ENCODE measurements at regions not wholly inside any gene's neighbourhood (a gene's known extent, or its start where the extent isn't known, plus 50 kb on each side); places are given as distances from the start of the nearest gene placed in this dataset.

GRCh38 chr18:73901151-73901550 lies 246.5 kb downstream of the FBXO15 start:
- Mint-ChIP-seq H3K4me1 (ENCODE audit: low read depth, unreplicated experiment) (peaks cover 19% of the 10 kb centered on the region), H3K4me3 (ENCODE audit: low read depth, unreplicated experiment) (no peak overlapping the region), H3K27ac (ENCODE audit: unreplicated experiment) (no peak overlapping the region), H3K9me3 (ENCODE audit: low read depth, unreplicated experiment) (peaks cover 6% of the 10 kb centered on the region), H3K27me3 (ENCODE audit: unreplicated experiment) (no peaks in the 10 kb centered on the region), H3K36me3 (ENCODE audit: insufficient read depth, unreplicated experiment) (no peaks in the 10 kb centered on the region)
- no peak for DNase-seq
- CTCF ChIA-PET: no interaction called here
- intact Hi-C loops (cut with micrococcal nuclease; ENCODE audit: unreplicated experiment): no loop called here
- TF ChIP-seq, protein P1, sequence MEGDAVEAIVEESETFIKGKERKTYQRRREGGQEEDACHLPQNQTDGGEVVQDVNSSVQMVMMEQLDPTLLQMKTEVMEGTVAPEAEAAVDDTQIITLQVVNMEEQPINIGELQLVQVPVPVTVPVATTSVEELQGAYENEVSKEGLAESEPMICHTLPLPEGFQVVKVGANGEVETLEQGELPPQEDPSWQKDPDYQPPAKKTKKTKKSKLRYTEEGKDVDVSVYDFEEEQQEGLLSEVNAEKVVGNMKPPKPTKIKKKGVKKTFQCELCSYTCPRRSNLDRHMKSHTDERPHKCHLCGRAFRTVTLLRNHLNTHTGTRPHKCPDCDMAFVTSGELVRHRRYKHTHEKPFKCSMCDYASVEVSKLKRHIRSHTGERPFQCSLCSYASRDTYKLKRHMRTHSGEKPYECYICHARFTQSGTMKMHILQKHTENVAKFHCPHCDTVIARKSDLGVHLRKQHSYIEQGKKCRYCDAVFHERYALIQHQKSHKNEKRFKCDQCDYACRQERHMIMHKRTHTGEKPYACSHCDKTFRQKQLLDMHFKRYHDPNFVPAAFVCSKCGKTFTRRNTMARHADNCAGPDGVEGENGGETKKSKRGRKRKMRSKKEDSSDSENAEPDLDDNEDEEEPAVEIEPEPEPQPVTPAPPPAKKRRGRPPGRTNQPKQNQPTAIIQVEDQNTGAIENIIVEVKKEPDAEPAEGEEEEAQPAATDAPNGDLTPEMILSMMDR (IDR thresholded peaks at IDR 0.05; ENCODE audit: unreplicated experiment): no peak
- BruUV-seq (replicated peaks): no TSS peak

- TF ChIP-seq, protein P1 (IDR thresholded peaks at IDR 0.05; ENCODE audit: unreplicated experiment): no peak
- no TSS peak for BruUV-seq (replicated peaks)
- H3K9me3 Mint-ChIP-seq (ENCODE audit: low read depth, unreplicated experiment): peaks cover 6% of the 10 kb centered on the region
- H3K4me1 Mint-ChIP-seq (ENCODE audit: low read depth, unreplicated experiment): peaks cover 28% of the 10 kb centered on the region
- H3K27me3 Mint-ChIP-seq (ENCODE audit: unreplicated experiment): no peaks in the 10 kb centered on the region
- DNase-seq: no peak
- CTCF ChIA-PET: interaction anchor here (0.7 kb wide), 1 partner anchor 204 kb away, joined by 3 read pairs; no protein-coding TSS in a partner anchor
- no peak overlapping the region for H3K27ac Mint-ChIP-seq (ENCODE audit: unreplicated experiment)
- H3K36me3 Mint-ChIP-seq (ENCODE audit: insufficient read depth, unreplicated experiment): no peaks in the 10 kb centered on the region
- no peak overlapping the region for H3K4me3 Mint-ChIP-seq (ENCODE audit: low read depth, unreplicated experiment)
- intact Hi-C loops (cut with micrococcal nuclease; ENCODE audit: unreplicated experiment): no loop called here
These were observed 247.4 kb downstream of the FBXO15 start for GRCh38 chr18:73900106-73900835.

DNA sequence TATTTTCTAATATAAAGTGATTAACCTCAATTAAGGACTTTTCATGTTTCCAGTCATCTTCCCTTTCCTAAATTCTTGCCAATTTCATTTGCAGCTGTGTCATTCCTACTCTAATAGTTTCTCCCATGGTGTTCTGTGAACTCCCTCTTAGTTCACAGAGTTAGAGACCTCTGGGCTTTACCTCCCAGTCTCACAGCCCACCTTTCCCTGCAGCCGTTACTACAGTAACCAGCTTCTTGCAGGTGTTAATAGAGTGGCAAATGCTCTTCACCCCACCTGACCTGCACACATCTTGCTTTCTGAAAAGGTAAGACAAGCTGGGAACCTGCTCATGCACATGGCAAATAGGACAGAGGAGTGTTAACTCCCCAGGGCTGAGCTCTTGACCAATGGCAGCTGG lies 250.1 kb downstream of the FBXO15 start:
- CTCF ChIA-PET: no interaction called here

DNA sequence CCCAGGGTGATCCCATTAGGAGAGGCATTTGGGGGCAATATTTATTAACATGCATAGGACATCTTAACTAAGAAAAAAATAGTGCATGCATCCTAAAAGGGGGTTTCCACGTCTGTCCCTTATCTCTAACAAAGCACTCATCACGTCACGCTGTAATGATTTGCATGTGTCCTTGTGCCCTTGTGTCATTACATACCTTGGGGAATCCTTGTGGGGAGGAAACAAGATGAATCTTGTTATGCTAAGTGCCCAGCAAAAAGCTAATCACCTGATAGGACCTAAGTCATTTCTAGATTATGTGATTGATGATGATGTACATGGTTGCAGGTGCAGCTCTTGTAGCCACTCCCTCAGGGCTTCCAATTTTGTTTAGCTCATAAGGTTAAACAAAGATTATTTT lies 250.9 kb downstream of the FBXO15 start:
- CTCF ChIA-PET: interaction anchor here (1.8 kb wide), 1 partner anchor 12 kb away, joined by 10 read pairs; no protein-coding TSS in a partner anchor
- Mint-ChIP-seq H3K4me1 (ENCODE audit: low read depth, unreplicated experiment) (peaks cover 60% of the 10 kb centered on the region), H3K9me3 (ENCODE audit: low read depth, unreplicated experiment) (peaks cover 3% of the 10 kb centered on the region), H3K27ac (ENCODE audit: unreplicated experiment) (peak overlapping the region; percentile 73), H3K4me3 (ENCODE audit: low read depth, unreplicated experiment) (no peak overlapping the region), H3K27me3 (ENCODE audit: unreplicated experiment) (no peaks in the 10 kb centered on the region), H3K36me3 (ENCODE audit: insufficient read depth, unreplicated experiment) (peaks cover 5% of the 10 kb centered on the region)
- intact Hi-C loops (cut with micrococcal nuclease; ENCODE audit: unreplicated experiment): loop anchor here (10.0 kb wide), 1 partner anchor 88 kb away; no protein-coding TSS in a partner anchor
- TF ChIP-seq, protein P1 (IDR thresholded peaks at IDR 0.05; ENCODE audit: unreplicated experiment): no peak
- no TSS peak for BruUV-seq (replicated peaks)
- no peak for DNase-seq

More for the DNA sequence above, 250.1 kb downstream of the FBXO15 start:
- BruUV-seq (replicated peaks): no TSS peak
- Mint-ChIP-seq H3K27me3 (ENCODE audit: unreplicated experiment) (no peaks in the 10 kb centered on the region), H3K4me1 (ENCODE audit: low read depth, unreplicated experiment) (peaks cover 56% of the 10 kb centered on the region), H3K4me3 (ENCODE audit: low read depth, unreplicated experiment) (no peak overlapping the region), H3K27ac (ENCODE audit: unreplicated experiment) (no peak overlapping the region), H3K36me3 (ENCODE audit: insufficient read depth, unreplicated experiment) (peaks cover 5% of the 10 kb centered on the region), H3K9me3 (ENCODE audit: low read depth, unreplicated experiment) (peaks cover 3% of the 10 kb centered on the region)
- intact Hi-C loops (cut with micrococcal nuclease; ENCODE audit: unreplicated experiment): loop anchor here (10.0 kb wide), 1 partner anchor 87 kb away; no protein-coding TSS in a partner anchor
- DNase-seq: no peak
- TF ChIP-seq, protein P1 (IDR thresholded peaks at IDR 0.05; ENCODE audit: unreplicated experiment): no peak

All from Calu3 (cell line).